PC-3 (cell line): ENCODE measurements at regions not wholly inside any gene's neighbourhood (a gene's known extent, or its start where the extent isn't known, plus 50 kb on each side); places are given as distances from the start of the nearest gene placed in this dataset.

ENCODE experiments used
- EZH2 ChIP-seq: fragments of 300-600 bp; sonication (generic); IDR thresholded peaks from one replicate; pipeline ENCODE4 v1.6.1; 2017; ENCODE audit warnings: antibody characterized with exemption, mild to moderate bottlenecking, low read length; ENCODE audit not compliant: unreplicated experiment
- EZH2phosphoT487 ChIP-seq: fragments of 300-600 bp; sonication (generic); IDR thresholded peaks from 2 replicates; pipeline ENCODE4 v1.6.1; 2018; ENCODE audit warnings: mild to moderate bottlenecking, antibody characterized with exemption, low read length, borderline replicate concordance
- TF ChIP-seq, protein P1 (sequence below): fragments of 300-600 bp; sonication (generic); conservative IDR thresholded peaks from 2 replicates; pipeline ENCODE4 v1.5.1; 2017; ENCODE audit warnings: antibody characterized with exemption, low read depth, mild to moderate bottlenecking, low read length

DNA sequence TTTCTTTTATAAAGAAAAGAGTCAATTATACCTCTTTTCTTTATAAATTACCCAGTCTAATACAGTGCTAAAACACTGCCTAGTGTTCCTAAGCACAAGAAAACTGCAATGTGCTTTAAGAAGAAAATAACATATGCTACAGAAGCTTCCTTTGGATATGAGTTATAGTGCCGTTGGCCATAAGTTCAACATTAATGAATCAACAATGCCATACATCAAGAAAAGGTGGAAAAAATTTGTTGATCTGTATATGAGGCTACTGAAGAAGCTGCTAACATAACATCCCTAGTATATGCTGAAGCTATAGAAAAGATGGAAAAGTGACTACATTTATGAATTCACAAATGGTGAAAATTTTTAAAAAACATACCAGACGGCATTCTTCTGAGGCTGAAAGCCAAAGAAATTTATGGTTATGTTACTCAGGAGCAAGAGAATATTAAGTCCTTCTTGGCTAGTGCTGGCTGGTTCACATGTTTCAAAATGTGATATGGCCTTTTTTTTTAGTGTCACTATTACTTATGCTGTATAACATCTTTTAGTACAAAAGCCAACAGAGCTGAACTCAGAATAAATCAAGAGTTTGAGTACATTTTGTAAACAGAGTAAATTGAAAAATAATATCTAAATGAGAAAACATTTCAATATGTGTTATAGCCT is 743.2 kb upstream of the RGS18 start:
- TF ChIP-seq, protein P1, sequence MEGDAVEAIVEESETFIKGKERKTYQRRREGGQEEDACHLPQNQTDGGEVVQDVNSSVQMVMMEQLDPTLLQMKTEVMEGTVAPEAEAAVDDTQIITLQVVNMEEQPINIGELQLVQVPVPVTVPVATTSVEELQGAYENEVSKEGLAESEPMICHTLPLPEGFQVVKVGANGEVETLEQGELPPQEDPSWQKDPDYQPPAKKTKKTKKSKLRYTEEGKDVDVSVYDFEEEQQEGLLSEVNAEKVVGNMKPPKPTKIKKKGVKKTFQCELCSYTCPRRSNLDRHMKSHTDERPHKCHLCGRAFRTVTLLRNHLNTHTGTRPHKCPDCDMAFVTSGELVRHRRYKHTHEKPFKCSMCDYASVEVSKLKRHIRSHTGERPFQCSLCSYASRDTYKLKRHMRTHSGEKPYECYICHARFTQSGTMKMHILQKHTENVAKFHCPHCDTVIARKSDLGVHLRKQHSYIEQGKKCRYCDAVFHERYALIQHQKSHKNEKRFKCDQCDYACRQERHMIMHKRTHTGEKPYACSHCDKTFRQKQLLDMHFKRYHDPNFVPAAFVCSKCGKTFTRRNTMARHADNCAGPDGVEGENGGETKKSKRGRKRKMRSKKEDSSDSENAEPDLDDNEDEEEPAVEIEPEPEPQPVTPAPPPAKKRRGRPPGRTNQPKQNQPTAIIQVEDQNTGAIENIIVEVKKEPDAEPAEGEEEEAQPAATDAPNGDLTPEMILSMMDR: no peak
- TF ChIP-seq EZH2phosphoT487: no peak
- TF ChIP-seq EZH2: no peak
